ACHN (cell line): ENCODE measurements at regions not wholly inside any gene's neighbourhood (a gene's known extent, or its start where the extent isn't known, plus 50 kb on each side); places are given as distances from the start of the nearest gene placed in this dataset.

Experiments used
- DNase-seq: peaks from one replicate; pipeline ENCODE4 v3.0.0-alpha.2; 2015
- in situ Hi-C: cut with HindIII; loops from 2 replicates; pipeline ENCODE4 v1.10.0; 2017; ENCODE audit warnings: low sequenced_read_pairs, low pct_ligation_motif_present, low pct_unique_long_range_greater_than_20kb

DNA sequence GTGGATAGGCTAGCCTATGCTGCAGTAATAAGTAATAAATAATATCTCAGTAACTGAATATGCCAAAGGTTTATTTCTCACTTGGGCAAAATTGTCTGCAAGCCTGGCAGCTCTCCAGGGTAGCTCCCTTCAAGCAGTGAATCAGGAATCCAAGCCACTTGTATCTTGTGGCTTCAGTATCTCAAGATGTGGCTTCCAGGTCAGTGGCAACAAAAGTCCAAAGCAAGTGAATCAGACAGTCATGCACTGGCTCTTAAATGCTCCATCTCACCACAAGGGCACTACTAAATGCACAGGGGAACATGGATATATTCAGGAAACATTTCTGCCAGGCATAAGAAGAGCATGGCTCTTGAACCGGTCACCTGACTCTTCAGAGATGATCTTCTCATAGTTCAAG, 126.3 kb downstream of the KCTD12 start:
- in situ Hi-C loops: no loop called here
- DNase-seq: no peak

DNA sequence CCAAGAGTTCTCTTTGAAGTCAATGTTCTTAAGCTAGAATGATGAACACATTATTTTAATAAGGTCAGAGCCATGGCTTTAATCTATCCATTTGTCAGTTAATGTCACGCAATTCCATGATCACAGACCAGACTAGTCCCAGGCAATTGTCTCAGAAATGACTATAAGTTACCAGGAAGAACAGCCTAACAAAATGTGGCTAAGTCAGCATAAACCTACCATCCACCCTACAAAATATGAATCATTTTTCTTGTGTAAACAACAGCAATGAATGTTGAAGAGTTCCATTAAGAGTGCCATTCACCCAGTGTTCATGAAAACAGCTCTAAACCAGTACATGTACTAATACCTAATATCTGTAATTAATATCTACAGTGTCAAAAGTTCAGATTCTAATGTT, 127.5 kb downstream of the KCTD12 start:
- in situ Hi-C loops: no loop called here
- no peak for DNase-seq

DNA sequence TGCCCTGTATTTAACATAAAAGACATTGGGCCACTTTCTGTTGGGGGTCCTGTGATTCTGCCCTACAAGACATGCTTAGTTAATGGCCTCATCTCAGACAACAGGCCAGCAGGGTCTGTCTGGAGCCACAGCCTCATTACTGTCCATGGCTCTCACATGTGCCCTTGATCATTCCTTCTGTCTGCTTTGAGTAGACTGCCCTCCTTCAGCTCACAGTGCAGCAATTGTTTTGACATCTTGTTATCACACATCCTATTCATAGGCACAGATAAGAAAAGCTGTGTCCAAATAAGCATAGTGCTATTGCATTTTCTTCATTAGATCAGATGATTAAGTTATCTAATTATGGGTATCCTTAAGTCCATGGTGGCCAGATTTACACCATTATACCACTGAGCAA, 127.9 kb downstream of the KCTD12 start:
- DNase-seq: no peak
- in situ Hi-C loops: no loop called here

DNA sequence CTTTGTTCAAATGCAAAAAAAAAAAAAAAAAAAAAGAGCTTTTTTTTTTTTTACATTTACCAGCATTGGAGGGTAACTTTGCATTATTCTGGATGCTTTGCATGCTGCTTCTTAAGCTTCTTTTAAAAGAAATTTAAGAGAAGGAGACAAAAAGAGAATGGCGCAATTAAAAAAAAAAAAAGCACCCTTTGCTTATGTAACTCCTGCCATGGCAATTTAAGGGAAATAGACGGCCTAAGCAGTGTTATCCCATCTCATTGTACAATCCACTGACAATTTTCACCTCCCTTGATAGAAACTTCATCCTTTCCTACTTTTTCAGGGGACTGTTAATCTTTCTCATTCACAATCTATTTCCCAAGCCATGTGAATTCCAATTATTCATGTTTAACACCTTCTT, 129.8 kb downstream of the KCTD12 start:
- no peak for DNase-seq
- in situ Hi-C loops: no loop called here

DNA sequence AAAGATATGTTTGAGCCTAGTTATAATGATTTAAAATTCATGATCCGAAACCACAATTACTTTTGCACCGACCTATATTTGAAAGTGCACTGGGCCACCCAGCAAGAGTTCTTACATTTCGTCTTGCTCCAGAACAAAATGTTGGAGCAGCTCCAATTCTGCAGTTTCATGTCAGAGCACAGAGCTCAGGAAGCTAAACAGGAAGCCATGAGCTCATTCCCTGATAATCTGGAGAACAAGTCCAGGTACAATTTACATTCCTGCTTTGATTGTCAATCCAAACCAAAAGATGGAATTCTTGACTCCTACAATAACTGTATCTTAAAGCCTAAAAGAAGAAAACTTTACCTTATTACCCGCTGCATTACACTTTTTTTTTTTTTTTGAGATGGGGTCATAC, 131.8 kb downstream of the KCTD12 start:
- in situ Hi-C loops: no loop called here
- DNase-seq: no peak

DNA sequence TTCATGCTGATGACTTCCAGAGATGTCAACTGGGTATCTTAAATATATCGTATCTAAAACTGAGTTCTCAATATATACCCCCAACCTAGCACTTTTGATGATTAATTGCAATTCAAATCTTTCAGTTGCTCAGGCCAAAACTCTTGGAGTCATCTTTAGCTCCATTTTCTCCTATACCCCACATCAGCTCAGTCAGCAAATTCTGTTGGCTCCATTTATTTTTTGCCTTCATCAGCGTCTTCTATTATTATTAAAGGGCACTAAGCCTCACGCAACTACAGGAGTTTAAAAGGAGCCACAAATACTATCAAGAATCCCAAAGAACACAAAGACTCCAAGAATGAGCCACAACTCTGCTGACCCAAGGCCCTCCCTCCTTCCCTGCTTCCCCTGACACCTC, 134.9 kb downstream of the KCTD12 start:
- in situ Hi-C loops: no loop called here

DNA sequence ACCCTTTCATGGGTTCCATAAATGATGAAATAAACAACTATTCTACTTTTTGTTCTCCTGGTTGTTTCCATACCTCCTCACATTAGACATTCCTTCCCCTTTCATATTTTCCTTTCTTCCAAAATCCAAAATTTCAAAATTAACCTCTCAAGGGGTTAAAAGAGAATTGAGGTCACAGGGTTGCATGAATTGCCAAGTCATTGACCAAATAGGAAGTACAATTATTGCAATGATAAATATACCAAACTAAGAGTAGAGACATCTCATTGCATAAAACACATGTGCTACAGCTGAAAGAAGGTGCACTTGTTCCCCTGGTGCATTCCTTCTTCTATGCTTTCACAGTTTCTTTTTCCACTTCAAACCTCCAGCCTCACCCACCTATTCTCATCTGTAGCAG, 136.1 kb downstream of the KCTD12 start:
- in situ Hi-C loops: no loop called here
- DNase-seq: no peak

More for the DNA sequence above, 134.9 kb downstream of the KCTD12 start:
- DNase-seq: no peak

DNA sequence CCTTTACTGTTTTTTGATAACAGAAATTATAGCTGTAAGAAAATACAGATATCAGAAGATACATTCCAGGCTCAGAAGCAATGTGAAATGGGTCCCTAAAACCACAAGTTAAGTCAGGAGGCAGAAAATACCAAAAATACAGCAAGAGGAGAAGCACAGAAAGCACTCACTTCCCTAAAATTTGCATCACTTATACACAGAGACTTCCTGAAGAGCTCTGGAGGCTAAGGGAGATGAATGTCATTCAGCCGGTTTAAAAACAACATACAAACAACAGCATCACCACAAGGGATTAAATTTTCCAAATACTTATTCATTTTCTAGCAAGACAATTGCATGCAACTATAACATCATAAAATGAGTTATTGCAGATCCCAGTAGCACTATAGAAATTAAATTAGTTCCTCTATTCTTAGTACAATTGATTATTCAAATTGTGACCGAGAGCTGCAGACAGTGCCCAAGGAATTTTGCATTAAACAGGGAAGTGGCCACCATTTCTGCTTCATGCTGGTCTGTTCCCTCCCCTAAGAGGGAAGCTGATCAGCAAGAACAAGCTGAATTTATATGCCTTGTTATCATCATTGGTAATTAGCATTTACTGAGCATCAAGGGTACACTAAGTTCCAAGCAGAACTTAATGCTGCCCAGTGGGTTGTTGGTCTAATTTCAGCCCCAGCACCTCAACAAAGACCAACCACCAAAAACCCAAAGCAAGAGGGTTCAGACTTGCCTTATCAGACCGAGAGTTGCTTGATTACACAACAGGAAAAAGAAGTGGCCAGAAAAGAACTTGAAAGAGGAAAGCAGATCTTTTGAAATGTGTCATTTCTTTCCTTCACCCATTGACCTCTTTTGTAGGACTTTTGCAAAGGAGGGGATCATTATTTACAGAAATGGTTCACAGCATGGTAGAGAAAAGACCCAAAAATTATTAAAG, 140.7 kb downstream of the KCTD12 start:
- in situ Hi-C loops: no loop called here
- no peak for DNase-seq

DNA sequence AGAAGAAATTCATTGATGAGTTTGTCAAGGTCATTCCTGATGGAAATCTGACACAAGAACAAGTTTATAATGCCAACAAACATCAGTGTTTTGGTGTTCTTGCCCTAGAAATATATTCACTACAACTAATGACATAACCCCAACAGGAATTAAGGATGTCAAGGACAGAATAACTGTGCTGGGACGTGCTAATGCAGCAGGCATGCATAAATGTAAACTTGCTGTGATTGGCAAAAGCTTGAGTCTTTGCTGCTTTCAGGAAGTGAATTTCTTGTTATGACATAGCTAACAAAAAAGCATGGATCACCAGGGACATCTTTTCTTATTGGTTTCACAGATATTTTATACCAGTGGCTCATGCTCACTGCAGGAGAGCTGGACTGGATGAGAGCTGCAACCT, 144.6 kb downstream of the KCTD12 start:
- DNase-seq: no peak
- in situ Hi-C loops: no loop called here

DNA sequence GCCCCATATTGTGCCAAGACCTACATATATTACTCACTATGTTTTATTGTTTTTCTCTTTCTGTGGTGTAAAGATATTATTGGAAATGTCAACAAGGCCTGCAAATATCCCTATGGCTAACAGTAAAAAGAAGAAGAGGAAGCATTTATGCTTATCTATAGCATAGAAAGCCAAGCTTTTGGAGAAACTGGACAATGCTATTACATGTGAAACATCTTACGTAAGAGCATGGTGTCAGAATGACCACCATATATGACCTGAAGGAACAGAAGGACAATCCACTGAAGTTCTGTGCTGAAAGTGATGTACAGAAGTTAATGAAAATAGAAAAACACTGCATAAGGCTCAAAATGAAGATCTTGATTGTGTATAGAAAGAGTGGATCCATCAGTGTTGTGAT, 145.2 kb downstream of the KCTD12 start:
- no peak for DNase-seq
- in situ Hi-C loops: no loop called here

DNA sequence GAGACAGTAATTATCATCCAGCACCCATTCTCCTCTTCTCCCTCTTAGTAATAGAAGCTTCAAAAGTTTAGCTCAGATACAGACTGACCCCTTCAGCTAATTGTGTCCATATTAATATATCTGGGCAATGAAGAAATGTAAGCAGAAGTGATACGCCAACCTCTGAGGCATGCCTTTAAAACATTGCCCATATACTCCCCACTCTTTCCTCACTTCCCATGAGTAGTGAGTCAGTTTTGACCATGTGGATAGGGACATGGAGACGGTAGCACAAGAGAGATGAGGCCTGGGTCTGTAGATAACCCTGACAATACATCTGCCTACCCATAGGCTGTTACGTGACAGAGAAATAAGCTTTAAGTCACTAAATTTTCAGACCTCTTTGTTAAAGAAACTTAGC, 147.6 kb downstream of the KCTD12 start:
- DNase-seq: no peak
- in situ Hi-C loops: no loop called here

DNA sequence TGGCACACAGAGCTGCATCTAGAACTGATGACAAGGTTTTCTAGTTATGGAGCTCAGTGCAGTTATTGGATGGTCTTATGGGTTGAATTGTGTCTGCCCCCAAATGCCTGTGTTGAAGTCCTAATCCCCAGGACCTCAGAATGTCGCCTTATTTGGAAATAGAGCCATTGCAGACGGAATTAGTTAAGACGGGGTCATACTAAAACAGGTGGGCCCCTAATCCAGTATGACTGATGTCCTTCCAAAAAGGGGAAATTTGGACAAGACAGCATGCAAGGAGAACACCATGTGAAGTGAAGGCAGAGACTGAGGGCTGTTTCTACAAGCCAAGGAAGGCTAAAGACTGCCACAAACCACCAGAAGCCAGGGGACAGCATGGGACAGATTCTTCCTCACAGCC, 148.7 kb downstream of the KCTD12 start:
- in situ Hi-C loops: no loop called here
- no peak for DNase-seq

DNA sequence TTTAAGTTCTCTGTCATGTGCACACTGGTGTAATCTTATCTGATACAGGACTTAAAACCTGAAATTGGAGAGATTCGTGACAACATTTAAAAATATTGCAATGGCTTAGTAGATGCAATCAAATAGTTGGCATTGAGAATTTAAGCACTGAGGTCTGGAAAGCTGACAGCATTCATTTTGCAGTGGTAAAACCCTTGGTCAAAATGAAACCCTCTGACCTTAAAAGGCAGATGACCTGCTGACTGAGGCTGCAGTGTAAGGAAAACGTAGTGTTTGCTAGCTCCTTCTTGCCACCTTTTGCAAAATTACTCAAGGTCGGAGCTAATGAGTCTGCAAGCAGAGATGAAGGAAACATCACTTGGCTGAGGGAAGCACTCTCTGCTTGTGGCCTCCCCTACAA, 150.6 kb downstream of the KCTD12 start:
- DNase-seq: no peak
- in situ Hi-C loops: no loop called here

DNA sequence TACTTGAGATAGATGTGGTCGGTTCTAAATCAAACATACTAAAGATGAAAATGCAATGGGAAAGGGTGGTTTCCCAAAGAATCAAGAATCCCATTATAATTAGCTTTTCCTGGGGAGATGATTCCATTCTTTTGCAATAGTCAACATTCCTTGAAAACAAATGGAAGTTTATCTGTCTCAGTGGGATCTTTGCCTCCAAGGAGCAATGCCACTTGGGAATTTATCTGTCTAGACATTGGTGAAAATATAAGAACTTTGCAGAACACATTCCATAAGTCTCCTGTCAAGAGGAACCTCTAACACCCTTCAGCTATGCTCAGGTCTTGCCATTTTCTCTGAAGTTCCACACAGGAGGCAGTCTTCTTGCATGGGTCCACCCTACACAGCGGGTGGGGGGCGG, 152.5 kb downstream of the KCTD12 start:
- DNase-seq: no peak
- in situ Hi-C loops: no loop called here

DNA sequence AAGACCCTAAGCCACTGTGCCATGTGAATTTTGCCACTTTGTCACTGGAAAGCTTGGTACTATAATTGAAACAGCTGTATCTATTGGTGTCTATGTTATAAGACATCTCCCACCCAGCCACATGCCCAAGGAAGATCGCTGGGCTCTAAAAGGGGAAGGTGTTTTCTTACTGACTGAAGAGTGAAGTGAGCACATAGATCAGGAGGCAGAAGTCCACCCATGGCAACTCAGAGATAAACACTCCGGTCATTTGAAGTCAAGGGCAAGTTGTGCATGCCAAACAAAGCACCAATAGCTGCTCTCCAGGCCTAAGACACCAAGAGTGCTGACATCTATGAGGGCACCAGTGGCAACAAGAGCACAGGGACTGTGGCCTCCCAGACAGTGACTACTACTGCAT, 153.8 kb downstream of the KCTD12 start:
- DNase-seq: no peak
- in situ Hi-C loops: no loop called here

DNA sequence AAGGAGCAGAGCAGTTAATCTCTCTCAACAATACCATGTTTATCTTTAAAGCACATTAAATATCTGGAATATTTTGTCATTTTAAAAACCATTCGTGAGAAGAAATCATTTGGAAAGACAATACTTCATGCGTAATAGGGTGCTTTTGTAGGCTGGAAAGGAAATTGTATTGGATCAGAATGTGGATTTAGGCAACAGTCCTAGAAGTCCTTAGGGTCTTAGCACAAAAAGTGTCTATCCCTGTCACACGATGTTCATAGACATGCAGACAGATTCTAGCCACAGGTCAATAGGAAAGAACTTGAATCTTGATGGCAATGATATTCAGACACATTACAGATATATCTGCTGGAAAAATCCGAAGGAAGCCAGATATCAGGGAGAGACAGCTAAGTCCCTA, 156.0 kb downstream of the KCTD12 start:
- DNase-seq: no peak
- in situ Hi-C loops: no loop called here

DNA sequence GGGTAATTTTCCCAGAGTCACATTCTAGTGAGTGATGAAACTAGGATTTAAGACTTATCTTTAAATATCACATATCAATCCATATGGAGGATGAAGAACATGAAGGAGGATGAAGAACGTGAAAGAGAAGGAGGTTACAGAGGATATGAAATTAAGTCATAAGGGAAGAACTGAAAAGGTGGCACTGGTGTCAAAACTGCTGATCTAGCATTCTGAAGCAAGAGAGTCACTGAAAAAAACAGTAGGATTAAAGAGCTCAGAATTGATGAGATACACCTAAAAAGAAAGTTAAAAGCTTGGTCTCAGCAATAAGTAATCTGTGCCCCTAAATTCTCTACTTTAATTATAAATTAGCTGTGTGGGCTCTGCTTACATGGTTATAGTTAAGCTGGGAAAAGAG, 156.5 kb downstream of the KCTD12 start:
- in situ Hi-C loops: no loop called here
- no peak for DNase-seq

DNA sequence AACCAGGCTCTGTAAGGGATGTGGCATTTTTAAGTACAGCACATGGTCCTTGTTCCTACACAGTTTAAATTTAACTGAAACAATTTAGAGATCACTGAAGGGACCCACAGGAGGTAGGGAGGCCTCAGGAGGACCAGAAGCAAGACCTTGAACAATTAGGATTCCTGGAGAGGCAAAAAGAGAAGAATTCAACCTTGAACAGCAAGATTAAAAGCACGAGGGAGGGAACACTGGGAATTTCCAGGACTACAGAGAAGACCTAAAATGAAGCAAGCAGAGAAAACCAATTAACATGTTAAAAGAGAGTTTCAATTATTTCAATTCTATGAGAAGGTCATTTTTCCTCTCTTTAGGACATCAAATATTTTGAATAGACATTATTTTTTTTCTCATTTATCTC, 160.3 kb downstream of the KCTD12 start:
- no peak for DNase-seq
- in situ Hi-C loops: no loop called here

DNA sequence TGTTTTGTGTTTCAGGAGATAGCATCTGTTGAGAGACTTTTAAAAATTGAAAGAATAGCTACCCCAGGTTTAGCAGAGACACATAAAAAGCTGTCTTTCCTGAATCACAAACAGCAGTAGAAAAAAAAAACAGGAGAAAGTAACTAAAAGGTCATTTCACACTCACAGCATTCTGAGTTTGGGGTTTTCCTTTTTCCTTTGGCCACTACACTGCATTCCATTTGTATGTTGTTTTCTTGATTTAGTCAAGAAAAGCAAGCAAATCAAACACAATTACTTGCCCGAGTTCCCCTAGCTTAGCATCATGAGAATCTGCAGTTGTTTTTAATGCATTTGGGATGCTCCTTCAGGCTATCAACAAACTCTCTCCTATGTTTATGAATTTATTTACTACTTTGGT, 161.0 kb downstream of the KCTD12 start:
- no peak for DNase-seq

DNA sequence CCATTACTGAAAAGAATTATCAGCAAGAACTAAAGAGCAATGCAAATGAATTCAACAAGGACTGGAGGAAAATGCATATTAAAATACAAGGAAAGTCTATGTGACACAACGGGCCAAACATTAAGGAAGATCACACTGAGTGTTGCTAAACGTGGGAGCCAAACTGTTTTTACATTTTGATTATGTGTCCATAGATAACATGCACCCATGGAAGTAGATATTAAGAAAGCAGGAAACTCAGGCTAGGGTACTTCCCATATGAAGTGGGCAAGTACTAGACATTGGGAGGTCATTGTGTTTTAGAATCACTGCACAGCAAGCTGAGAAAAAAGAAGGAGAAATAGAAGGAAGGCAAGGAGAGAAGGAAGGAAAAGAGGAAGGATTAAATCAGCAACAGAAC, 161.8 kb downstream of the KCTD12 start:
- DNase-seq: no peak
- in situ Hi-C loops: no loop called here

More for the DNA sequence above, 161.0 kb downstream of the KCTD12 start:
- in situ Hi-C loops: no loop called here
